ENCODE measurements at regions not wholly inside any gene's neighbourhood (a gene's known extent, or its start where the extent isn't known, plus 50 kb on each side); places are given as distances from the start of the nearest gene placed in this dataset.

DNA sequence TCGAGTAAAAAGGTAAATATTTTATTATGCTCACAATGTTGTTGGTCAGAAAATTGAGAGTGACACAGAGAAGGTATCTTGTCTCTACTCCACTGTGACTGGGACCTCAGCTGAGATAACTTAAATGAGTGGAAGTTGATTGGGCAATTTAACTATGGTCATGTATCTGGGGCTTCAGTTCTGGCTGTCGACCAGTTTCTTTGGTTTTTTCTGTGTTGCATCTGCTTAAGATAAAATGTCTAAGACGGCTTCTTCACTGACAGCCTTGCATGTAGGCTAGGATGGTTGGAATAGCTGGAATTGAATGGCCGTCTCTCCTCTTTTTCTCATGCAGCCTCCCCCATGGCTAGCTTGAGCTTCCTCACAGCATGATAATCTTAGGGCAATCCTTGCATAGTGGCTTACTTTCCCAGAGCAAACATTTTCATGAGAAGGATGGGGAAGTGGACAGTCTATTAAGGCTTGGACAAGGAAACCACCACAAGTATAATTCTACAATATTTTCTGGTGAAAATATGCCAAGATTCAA, 433.7 kb downstream of the KIF2B start:
- intact Hi-C loops (cut with DNase I) = no loop called here
- Histone ChIP-seq H3K36me3 (no peaks in the 10 kb centered on the region), H3K4me1 (no peaks in the 10 kb centered on the region), H3K27ac (no peak overlapping the region), H3K9me3 (no peaks in the 10 kb centered on the region), H3K27me3 (no peaks in the 10 kb centered on the region), H3K4me3 (no peak overlapping the region)
- WGBS (ENCODE audit: insufficient coverage, low coverage, low lambda C conversion rate, missing lambda C conversion rate) = 27% methylated on average over 4 of the region's 4 CpGs
- TF ChIP-seq CTCF (IDR thresholded peaks at IDR 0.05) = no peak
- DNase-seq = no peak
- no peak for ATAC-seq

DNA sequence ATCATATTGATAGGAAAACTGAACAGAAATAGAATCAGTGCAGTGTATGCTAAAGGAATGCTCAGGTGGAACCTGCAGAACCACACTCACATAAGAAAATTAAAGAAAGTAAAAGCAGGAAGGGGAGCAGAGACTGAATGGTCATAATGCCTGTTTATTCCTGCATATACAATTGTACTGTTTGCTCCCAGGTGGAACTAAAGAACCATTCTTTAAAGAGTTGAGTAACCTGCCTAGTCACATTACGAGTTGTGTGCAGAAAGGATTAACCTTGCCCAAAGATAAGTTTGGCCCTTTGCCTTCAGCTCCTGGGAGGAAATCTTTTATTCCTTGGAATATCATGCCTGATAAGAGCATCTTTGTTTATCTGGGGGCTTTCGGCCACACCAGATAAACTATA, 434.7 kb downstream of the KIF2B start:
- TF ChIP-seq POLR2A (IDR thresholded peaks at IDR 0.05) = no peak
- Histone ChIP-seq H3K4me1 (no peaks in the 10 kb centered on the region), H3K9me3 (no peaks in the 10 kb centered on the region), H3K27ac (no peak overlapping the region), H3K27me3 (no peaks in the 10 kb centered on the region), H3K4me3 (no peak overlapping the region), H3K36me3 (no peaks in the 10 kb centered on the region)
- 7% methylated on average over 2 of the region's 2 CpGs for WGBS (ENCODE audit: insufficient coverage, low coverage, low lambda C conversion rate, missing lambda C conversion rate)
- DNase-seq (no peak), ATAC-seq (no peak)
- intact Hi-C loops (cut with DNase I) = no loop called here

DNA sequence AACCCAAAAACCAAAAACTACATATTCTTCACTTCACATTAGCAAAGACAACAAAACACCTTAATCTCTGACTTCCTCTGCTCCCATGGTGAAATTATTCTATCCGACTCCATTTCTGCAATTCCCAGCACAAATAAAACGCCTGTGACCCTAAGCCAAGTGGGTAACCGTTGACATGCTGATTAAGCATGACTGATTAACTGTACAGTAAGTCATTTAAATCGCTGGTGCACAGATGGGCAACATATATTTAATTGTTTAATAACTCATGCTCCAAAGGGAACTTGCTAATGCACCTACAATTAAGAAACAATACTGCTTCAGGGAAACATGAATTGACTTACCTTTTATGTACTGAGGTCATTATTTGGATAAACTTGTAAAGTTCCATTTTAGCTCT, 436.7 kb downstream of the KIF2B start:
- H3K9me3 ChIP-seq = no peaks in the 10 kb centered on the region
- ATAC-seq (no peak), DNase-seq (no peak)
- H3K4me3 ChIP-seq = no peak overlapping the region
- H3K27me3 ChIP-seq = no peaks in the 10 kb centered on the region
- 39% methylated on average over 4 of the region's 4 CpGs for WGBS (ENCODE audit: insufficient coverage, low coverage, low lambda C conversion rate, missing lambda C conversion rate)
- TF ChIP-seq CTCF (IDR thresholded peaks at IDR 0.05) (no peak), POLR2A (IDR thresholded peaks at IDR 0.05) (no peak)
- no peaks in the 10 kb centered on the region for H3K36me3 ChIP-seq
- H3K27ac ChIP-seq = no peak overlapping the region
- H3K4me1 ChIP-seq = no peaks in the 10 kb centered on the region
- intact Hi-C loops (cut with DNase I) = no loop called here

DNA sequence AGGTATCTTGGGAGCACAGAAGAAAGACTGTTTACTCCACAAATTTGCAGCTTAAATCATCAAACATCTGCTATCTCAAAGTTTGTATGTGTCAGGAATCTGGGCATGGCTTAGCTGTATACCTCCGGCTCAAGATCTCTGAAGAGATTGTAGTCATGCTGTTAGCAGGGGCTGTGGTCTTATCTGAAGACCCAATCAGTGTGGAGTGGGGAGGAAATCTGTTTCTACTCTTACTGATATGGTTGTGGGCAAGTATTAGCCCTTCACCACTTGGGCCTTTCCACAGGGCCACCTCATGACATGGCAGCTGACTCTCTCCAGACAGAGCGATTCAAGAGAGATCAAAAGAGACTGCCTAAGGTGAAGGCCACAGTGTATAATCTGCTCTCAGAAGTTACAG, 438.7 kb downstream of the KIF2B start:
- DNase-seq (no peak), ATAC-seq (no peak)
- H3K27me3 ChIP-seq = no peaks in the 10 kb centered on the region
- H3K4me1 ChIP-seq = no peaks in the 10 kb centered on the region
- TF ChIP-seq POLR2A (IDR thresholded peaks at IDR 0.05) (no peak), CTCF (IDR thresholded peaks at IDR 0.05) (no peak)
- intact Hi-C loops (cut with DNase I) = no loop called here
- H3K36me3 ChIP-seq = no peaks in the 10 kb centered on the region
- H3K9me3 ChIP-seq = no peaks in the 10 kb centered on the region
- WGBS (ENCODE audit: insufficient coverage, low coverage, low lambda C conversion rate, missing lambda C conversion rate) = no CpG with 5 or more reads among the region's 2 CpGs
- H3K27ac ChIP-seq = no peak overlapping the region
- H3K4me3 ChIP-seq = no peak overlapping the region

- no peaks in the 10 kb centered on the region for H3K27me3 ChIP-seq
- TF ChIP-seq POLR2A (IDR thresholded peaks at IDR 0.05) = no peak
- TF ChIP-seq CTCF (IDR thresholded peaks at IDR 0.05) = no peak
- H3K27ac ChIP-seq = no peak overlapping the region
- H3K9me3 ChIP-seq = no peaks in the 10 kb centered on the region
- 52% methylated on average over 2 of the region's 2 CpGs for WGBS (ENCODE audit: insufficient coverage, low coverage, low lambda C conversion rate, missing lambda C conversion rate)
- DNase-seq = no peak
- no peaks in the 10 kb centered on the region for H3K36me3 ChIP-seq
- intact Hi-C loops (cut with DNase I) = no loop called here
- ATAC-seq = no peak
- H3K4me3 ChIP-seq = no peak overlapping the region
- no peaks in the 10 kb centered on the region for H3K4me1 ChIP-seq
These were observed 447.2 kb downstream of the KIF2B start for GRCh38 chr17:54269881-54270280.

All from right lobe of liver (tissue), 6 donors.